Omental fat pad (tissue), 3 donors: ENCODE measurements at regions not wholly inside any gene's neighbourhood (a gene's known extent, or its start where the extent isn't known, plus 50 kb on each side); places are given as distances from the start of the nearest gene placed in this dataset.
"Not testable (repeated sequence)": the region's sequence is repeated elsewhere in the genome, so short reads cannot be mapped to it uniquely, and the experiment has no call there.

Source experiments
- ATAC-seq: fragments of 150-250 bp; one replicate; pipeline ENCODE4 v1.9.1; 2016; ENCODE audit warnings: mild to moderate bottlenecking, moderate library complexity; ENCODE audit not compliant: low FRiP score
- DNase-seq: peaks from one replicate; pipeline ENCODE4 v3.0.0-alpha.2; 2019; ENCODE audit warnings: low spot score
- TF ChIP-seq, protein P1 (sequence below), 3 donors: fragments of 450-650 bp; IDR thresholded peaks; one replicate each; pipeline ENCODE4 v1.5.1; 2016 to 2017; ENCODE audit warnings: antibody characterized with exemption in 3 of 3, mild to moderate bottlenecking in 3 of 3, moderate library complexity in 2 of 3

- DNase-seq = no peak
- TF ChIP-seq, protein P1, sequence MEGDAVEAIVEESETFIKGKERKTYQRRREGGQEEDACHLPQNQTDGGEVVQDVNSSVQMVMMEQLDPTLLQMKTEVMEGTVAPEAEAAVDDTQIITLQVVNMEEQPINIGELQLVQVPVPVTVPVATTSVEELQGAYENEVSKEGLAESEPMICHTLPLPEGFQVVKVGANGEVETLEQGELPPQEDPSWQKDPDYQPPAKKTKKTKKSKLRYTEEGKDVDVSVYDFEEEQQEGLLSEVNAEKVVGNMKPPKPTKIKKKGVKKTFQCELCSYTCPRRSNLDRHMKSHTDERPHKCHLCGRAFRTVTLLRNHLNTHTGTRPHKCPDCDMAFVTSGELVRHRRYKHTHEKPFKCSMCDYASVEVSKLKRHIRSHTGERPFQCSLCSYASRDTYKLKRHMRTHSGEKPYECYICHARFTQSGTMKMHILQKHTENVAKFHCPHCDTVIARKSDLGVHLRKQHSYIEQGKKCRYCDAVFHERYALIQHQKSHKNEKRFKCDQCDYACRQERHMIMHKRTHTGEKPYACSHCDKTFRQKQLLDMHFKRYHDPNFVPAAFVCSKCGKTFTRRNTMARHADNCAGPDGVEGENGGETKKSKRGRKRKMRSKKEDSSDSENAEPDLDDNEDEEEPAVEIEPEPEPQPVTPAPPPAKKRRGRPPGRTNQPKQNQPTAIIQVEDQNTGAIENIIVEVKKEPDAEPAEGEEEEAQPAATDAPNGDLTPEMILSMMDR (IDR thresholded peaks at IDR 0.05) = no peak
- ATAC-seq = no peak
Observed at GRCh38 chr10:32141018-32141807, 85.0 kb upstream of the KIF5B start.

DNA sequence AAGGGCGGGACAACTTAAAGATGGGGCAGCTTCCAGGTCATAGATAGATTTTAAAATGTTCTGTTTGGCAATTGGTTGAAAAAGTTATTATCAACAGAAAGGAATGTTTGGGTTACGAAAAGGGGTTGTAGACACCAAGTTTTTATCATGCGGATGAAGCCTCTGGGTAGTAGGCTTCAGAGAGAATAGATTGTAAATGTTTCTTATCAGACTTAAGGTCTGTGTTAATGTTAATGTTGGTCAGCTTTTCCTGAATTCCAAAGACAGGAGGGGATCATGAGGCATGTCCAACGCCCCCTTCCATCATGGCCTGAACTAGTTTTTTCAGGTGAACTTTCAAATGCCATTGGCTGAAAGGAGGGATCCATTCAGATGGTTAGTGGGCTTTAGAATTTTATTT, 84.2 kb upstream of the KIF5B start:
- TF ChIP-seq, protein P1 (IDR thresholded peaks at IDR 0.05) = no peak
- ATAC-seq (no peak), DNase-seq (no peak)

DNA sequence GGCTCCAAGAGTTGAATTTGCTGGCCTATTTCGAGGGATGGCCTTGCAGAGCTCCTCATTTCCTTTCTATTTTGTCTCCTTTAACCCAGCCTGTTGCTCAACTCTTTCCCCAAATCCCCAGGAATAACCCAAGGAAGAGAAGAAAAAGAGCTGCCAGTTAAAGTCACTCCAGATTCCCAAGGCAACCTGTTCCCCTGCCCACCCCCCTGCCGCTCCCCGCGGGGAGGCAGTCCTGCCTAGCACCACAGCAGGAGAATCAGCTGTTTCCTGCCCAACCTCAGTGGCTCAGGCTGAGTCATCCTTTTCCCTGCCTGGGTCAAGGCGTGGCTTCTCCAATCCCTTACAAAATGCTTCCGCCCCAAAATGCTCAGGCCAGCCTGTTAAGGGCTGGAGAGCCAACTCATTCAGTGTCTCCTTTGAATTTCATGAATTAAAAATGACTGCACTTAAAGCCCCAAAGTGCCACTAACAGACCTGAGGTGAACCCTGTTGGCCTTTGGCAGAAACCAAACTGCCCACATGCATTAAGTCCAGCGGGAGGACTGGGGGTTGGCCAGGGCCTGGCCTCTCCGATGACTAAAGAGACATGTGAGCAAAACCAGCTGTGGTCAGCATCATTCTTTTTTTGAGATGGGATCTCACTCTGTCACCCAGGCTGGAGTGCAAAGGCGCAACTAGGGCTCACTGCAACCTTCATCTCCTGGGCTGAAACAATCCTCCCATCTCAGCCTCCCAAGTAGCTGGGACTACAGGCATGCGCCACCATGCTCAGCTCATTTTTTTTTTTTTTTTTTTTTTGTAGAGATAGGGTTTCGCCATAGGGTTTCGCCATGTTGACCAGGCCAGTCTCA, 83.2 kb upstream of the KIF5B start:
- ATAC-seq (peak; percentile 98), DNase-seq (peak; percentile 51)
- TF ChIP-seq, protein P1 (IDR thresholded peaks at IDR 0.05) = no peak

GRCh38 chr10:32136927-32137326, 80.7 kb upstream of the KIF5B start:
- not testable (repeated sequence) for DNase-seq, ATAC-seq

DNA sequence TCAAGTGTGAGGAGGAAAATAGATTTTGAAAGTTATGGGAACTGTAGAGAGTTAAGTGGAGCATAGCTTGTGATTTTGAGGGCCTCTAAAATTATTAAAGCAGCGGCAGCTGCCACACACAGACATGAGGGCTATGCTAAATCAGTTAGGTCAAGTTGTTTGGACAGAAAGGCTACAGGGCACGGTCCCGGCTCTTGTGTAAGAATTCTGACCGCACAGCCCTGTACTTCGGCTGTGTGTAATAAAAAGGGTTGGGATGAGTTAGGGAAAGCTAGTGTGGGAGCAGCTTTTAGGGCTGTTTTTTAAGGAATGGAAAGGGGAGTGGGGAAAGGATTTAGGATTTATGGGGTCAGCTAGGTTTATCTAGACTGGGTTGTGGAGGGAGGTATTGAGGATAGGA, 79.6 kb upstream of the KIF5B start:
- ATAC-seq, DNase-seq: not testable (repeated sequence)

DNA sequence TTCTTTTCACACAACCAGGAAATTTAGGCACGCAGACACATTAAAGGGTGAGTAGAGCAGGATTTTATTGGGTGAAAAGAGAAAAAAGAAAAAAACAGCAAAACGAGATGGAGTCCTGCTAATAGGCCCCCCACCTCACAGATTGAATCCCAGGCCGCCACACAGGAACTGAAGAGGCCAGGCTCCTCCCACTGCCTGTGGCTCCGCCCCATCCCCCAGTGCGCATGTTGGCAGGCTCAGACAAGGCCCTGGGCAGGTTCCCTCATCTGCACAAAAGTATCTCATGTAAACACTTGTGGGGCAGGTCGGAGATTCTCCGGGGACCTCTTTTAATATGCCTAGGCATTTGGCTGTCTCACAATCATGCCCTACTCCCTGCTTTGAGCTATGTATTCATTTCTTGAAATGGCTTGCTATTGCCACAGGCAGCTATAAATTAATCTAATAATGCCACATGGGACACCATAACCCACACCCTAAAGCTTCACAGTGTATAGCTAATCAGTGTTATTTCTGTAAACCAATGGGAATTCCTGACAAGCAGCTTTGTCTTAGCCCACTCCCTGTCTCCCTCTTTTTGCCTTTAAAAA, 76.2 kb upstream of the KIF5B start:
- TF ChIP-seq, protein P1 (IDR thresholded peaks at IDR 0.05) = no peak
- DNase-seq (no peak), ATAC-seq (no peak)

GRCh38 chr10:32131388-32131787, 75.2 kb upstream of the KIF5B start:
- ATAC-seq = no peak
- TF ChIP-seq, protein P1 (IDR thresholded peaks at IDR 0.05) = no peak
- DNase-seq = no peak
